Thyroid gland (tissue), 4 donors: ENCODE measurements at regions not wholly inside any gene's neighbourhood (a gene's known extent, or its start where the extent isn't known, plus 50 kb on each side); places are given as distances from the start of the nearest gene placed in this dataset.

Experiments
- CTCF ChIP-seq, 6 experiments: fragments of 200-600 bp in 3 of 6; fragments of 450-650 bp in 3 of 6; sonication (generic) in 3 of 6; IDR thresholded peaks; one replicate each; pipeline ENCODE4 v1.5.1; 2016 to 2019; ENCODE audit warnings: antibody characterized with exemption in 6 of 6, mild to moderate bottlenecking in 2 of 6, inconsistent platforms in 1 of 6, moderate library complexity in 1 of 6
- POLR2A ChIP-seq, 2 donors: fragments of 450-650 bp; IDR thresholded peaks; one replicate each; pipeline ENCODE4 v1.6.1; 2017; ENCODE audit warnings: antibody characterized with exemption in 2 of 2, mild to moderate bottlenecking in 2 of 2, moderate library complexity in 1 of 2

- TF ChIP-seq CTCF (IDR thresholded peaks at IDR 0.05) = no peak
- no peak for TF ChIP-seq POLR2A (IDR thresholded peaks at IDR 0.05)
Measured at GRCh38 chr6:16932920-16933319, 168.9 kb upstream of the STMND1 start.
